ENCODE measurements at regions not wholly inside any gene's neighbourhood (a gene's known extent, or its start where the extent isn't known, plus 50 kb on each side); places are given as distances from the start of the nearest gene placed in this dataset.

- TF ChIP-seq CTCF (IDR thresholded peaks at IDR 0.05) (no peak), REST (IDR thresholded peaks at IDR 0.05; ENCODE audit: insufficient read depth in 1 of 2, low read depth in 2 of 2, low read length in 1 of 2) (no peak)
Observed at GRCh38 chr5:85921590-85921989, 696.2 kb upstream of the COX7C start.

All from Panc1 (cell line).